ENCODE measurements at regions not wholly inside any gene's neighbourhood (a gene's known extent, or its start where the extent isn't known, plus 50 kb on each side); places are given as distances from the start of the nearest gene placed in this dataset.

DNA sequence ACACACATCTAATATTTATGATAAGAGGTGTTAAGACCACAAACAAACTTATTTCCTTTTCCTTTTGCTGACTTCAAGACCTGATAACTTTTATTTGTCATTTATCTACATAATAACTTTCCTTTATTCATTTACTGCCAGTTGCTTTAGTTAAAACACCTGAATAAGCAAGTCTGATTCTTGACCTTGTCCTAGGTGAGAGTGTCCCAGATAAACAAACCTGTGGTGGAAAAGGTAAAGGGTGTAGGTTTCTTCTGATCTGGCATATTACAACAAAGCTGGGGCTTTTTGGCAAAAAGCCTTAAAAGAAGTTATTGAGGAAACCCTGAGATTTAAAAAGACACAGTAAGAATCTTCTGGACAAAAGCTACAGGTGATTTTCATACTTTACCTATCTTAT, 191.5 kb downstream of the ZBBX start:
- DNase-seq = no peak

- DNase-seq = no peak
Measured at GRCh38 chr3:167187221-167187620, 192.9 kb downstream of the ZBBX start.

GRCh38 chr3:167184511-167184910, 195.6 kb downstream of the ZBBX start:
- no peak for DNase-seq

DNA sequence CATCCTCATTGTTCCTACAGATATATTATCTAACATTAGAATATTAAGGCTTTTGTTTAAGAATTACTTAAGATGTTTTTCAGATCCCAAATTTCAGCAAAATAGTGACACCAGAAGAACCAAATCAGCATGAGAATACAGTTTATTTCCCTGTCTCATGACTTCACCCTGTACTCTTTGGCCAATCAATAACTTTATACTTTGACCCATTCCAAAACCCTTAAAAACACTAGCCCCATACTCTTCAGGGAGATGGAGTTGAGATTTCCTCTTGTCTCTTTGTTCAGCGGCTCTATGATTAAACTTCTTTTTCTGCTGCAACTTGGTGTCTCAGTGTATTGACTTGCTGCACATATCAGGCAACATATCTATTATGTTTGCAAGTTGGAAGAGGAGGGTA, 207.7 kb downstream of the ZBBX start:
- DNase-seq = no peak

DNA sequence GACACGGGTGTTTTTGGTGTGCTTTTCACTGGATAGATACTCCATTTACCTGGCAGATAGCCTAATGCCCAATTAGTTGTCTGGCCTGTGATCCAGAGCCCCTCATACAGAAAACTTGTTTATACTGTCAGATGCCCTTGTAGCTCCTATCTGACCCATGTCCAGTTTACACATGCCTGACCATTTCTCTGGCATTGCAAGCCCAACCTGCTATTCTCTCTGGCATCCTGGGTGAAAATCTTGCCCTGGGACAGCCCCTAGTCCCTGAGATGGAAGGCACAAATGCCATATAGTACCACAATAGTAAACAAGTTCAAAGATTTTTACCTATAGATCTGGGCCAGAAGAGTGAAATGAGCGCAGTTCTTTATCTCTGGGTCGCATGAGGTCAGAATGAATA, 212.6 kb downstream of the ZBBX start:
- no peak for DNase-seq

GRCh38 chr3:167166594-167167253, 213.4 kb downstream of the ZBBX start:
- DNase-seq = no peak

DNA sequence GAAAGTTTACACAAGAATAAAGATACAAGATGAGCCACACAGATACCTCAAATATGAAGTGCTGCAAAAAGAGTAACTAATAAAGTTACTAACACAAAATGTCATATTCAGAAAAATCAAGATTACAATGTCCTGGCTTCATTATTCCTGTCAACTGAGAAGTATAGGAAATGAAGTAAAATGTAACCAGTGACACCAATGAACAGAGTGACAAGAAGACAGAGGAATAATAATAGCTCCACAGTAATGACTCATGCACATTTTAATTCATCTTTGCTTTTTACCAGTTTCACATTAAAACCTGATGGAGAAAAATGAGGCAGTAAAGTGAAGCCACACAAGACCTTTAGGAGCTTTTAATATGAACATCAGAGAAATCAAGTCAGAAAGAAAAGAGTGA, 214.1 kb downstream of the ZBBX start:
- no peak for DNase-seq

- no peak for DNase-seq
Measured at GRCh38 chr3:167163580-167163979, 216.5 kb downstream of the ZBBX start.

GRCh38 chr3:167162083-167162482, 218.0 kb downstream of the ZBBX start:
- no peak for DNase-seq

GRCh38 chr3:167160781-167161180, 219.3 kb downstream of the ZBBX start:
- DNase-seq = no peak

DNA sequence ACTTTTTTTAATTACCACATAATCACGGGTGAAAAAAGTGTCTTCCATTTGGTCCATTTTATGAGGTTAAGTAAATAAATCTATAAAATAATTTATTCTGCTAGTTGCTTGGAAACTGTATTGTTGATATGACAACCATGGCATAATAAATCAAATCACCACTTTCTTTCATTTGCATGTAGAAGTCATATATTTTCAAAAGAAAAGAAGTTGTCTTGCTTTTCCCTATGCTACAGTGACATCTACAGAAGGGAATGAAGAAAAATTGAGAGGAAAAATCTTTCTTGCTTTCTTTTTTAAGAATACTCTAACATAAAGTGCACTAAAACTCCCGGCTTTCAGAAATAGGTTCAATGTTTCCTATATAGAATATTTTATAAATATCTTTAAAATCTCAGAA, 228.5 kb downstream of the ZBBX start:
- no peak for DNase-seq

GRCh38 chr3:167148136-167148535, 232.0 kb downstream of the ZBBX start:
- no peak for DNase-seq

DNA sequence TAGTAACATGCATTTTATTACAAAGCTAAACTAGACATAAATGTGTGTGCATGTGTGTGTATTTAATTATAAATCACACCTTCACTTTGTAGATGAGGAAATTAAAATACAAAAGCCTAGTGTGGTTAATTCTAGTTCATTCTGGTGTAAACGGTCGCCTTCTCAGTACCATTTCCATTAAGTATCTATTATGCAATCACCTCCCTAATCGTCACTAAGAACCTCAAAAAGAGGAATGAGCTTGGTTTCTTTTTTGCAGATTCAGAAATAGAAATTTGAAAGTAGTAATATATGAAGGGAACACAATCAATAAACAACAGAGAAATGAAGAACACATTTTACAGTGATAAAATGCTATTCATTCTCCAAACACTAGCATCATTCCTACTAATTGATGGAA, 233.2 kb downstream of the ZBBX start:
- DNase-seq = no peak

DNA sequence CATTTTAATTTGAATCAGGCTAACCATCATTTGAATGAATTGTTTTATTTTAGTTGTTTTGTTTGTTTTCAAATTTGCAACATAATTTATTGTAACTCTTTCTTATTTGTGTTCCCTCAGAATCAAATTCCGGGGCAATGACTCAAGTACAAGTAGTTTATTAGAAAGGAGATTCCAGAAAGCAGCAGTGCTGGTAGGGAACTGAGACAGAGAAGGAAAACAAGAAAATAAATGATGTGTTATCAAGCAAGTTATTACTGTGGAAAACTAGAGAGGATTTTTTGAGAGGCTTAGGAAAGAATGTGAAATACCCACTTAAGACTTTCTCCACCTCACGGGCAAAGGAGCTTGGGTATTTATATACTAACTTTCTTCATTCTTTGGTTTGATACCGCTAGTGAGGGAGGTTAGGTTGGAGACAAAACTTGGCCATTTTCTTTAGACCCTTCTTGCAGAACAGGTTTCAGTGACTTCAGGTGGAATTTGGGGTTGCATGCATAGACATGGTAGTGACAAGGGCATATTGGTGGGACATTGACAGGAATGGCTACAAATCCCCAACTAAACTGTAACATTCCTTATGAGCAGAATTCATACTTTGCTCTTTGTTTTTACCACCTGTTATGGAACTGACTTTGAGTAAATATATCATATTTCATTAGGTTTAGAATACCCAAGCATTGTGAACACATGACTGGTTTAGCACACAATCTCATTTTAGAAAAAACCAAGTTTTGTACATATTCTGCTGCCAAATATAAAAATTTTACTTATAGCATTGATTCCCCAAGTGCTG, 254.3 kb downstream of the ZBBX start:
- no peak for DNase-seq

- no peak for DNase-seq
Measured at GRCh38 chr3:167120828-167121227, 259.3 kb downstream of the ZBBX start.

- DNase-seq = no peak
Measured at GRCh38 chr3:167116120-167116922, 263.8 kb downstream of the ZBBX start.

GRCh38 chr3:167115331-167115934, 264.7 kb downstream of the ZBBX start:
- DNase-seq = no peak

GRCh38 chr3:167114619-167115018, 265.5 kb downstream of the ZBBX start:
- DNase-seq = no peak

DNA sequence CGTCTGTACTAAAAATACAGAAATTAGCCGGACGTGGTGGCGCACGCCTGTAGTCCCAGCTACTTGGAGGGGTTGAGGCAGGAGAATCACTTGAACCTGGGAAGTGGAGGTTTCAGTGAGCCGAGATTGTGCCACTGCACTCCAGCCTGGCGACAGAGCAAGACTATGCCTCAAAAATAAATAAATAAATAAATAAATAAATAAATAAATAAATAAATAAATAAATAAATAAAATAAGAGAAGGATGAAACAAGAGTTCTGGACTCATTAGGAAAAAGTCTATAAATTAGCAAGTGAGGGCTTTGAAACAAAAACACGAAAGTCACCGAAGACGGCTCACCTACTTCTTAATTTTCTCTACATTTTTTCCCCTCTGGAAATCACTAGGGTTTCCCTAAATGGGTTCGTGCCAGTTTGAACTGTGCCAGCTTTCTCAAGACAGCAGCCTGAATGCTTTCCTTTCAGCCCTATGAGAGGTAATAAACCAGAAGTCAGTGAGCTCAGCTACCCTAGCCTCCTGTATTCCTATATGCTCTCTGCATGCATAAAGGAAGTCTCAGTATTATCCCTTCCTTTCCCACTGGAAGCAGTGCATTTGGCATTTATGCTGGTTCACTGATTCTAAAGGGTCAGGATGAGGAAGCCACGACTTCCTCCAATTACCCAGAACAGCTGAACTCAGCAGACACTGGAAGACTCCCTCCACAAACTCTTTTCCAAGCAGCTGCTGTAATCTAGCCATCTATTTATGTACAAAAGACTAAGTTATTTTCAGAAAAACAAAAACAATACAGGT, 266.9 kb downstream of the ZBBX start:
- DNase-seq = peak; percentile 16

DNA sequence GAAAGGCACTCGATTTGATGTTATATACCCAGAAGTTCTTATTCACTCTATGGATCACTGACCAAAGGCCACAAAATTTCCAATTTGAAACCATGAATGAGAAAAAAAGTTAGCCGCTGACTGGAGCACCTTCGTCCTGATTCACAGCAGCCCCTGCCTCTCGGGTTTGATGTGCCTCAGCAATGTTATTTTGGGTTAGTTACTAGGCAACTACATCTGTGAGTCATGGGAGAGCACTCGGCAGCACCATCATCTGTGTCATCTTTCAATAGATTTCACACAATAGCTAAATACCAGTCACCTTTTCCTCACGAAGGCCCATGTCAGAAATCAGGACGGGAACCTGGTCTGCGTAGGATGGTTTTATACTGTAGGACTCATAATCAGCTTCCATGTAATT, 269.2 kb downstream of the ZBBX start:
- DNase-seq = peak; percentile 23

GRCh38 chr3:167109746-167110145, 270.4 kb downstream of the ZBBX start:
- DNase-seq = no peak

DNA sequence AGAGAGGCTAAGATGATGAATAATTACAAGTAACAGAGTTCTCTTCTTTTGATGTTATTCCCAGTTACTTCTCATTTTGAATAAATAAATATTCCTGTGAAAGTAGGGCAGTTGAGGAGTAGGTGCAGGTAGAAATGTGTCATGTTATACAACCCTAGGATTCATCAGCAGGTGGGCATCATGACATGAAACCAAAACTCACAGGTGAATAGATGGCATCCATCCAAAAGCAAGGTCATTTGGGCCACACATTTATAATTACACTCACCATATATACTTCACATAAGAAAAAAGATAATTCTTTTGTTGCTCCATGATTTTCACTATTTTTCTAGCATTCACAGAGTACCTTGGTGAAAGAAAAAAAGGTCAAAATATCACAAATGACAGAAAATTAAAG, 273.6 kb downstream of the ZBBX start:
- DNase-seq = no peak
